BE2C (cell line): ENCODE measurements at regions not wholly inside any gene's neighbourhood (a gene's known extent, or its start where the extent isn't known, plus 50 kb on each side); places are given as distances from the start of the nearest gene placed in this dataset.

Experiments
- DNase-seq: peaks from one replicate; pipeline ENCODE4 v3.0.0-alpha.2; 2020
- H3K27me3 ChIP-seq: fragments of 250-450 bp; sonication (Bioruptor Pico); 2 replicates; pipeline ENCODE4 v1.5.1; 2020; ENCODE audit warnings: mild to moderate bottlenecking
- H3K36me3 ChIP-seq: fragments of 250-450 bp; sonication (Bioruptor Pico); 2 replicates; pipeline ENCODE4 v1.5.1; 2020; ENCODE audit warnings: mild to moderate bottlenecking
- H3K4me1 ChIP-seq: fragments of 250-450 bp; sonication (Bioruptor Pico); 2 replicates; pipeline ENCODE4 v1.5.1; 2020
- H3K4me3 ChIP-seq: 2 replicates; pipeline ENCODE4 v1.5.1; 2011; ENCODE audit warnings: low read depth, low read length
- H3K9me3 ChIP-seq: fragments of 250-450 bp; sonication (Bioruptor Pico); 2 replicates; pipeline ENCODE4 v1.5.1; 2020
- TF ChIP-seq, protein P1 (sequence below): IDR thresholded peaks from 2 replicates; pipeline ENCODE4 v1.5.1; 2012; ENCODE audit warnings: mild to moderate bottlenecking, low read depth, low read length

DNA sequence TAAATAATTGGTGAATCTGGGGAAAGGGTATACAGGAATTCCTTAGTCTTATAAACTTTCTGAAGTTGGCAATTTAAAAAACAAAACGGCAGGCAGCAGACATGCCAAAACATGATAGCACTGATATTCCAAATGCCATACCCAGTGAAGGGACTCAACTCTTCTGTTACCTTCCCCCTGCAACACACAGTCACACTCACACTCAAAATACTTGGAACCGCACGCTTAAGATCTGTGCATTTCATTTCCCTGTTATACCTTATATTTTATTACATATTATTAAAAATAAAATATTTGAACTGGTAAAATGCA lies 123.4 kb downstream of the ZFP36L2 start:
- Histone ChIP-seq H3K36me3 (no peaks in the 10 kb centered on the region), H3K4me1 (no peaks in the 10 kb centered on the region), H3K27me3 (no peaks in the 10 kb centered on the region), H3K9me3 (no peaks in the 10 kb centered on the region; the same call in 1 of the 2 replicates), H3K4me3 (no peak overlapping the region)
- DNase-seq = no peak
- TF ChIP-seq, protein P1, sequence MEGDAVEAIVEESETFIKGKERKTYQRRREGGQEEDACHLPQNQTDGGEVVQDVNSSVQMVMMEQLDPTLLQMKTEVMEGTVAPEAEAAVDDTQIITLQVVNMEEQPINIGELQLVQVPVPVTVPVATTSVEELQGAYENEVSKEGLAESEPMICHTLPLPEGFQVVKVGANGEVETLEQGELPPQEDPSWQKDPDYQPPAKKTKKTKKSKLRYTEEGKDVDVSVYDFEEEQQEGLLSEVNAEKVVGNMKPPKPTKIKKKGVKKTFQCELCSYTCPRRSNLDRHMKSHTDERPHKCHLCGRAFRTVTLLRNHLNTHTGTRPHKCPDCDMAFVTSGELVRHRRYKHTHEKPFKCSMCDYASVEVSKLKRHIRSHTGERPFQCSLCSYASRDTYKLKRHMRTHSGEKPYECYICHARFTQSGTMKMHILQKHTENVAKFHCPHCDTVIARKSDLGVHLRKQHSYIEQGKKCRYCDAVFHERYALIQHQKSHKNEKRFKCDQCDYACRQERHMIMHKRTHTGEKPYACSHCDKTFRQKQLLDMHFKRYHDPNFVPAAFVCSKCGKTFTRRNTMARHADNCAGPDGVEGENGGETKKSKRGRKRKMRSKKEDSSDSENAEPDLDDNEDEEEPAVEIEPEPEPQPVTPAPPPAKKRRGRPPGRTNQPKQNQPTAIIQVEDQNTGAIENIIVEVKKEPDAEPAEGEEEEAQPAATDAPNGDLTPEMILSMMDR = no peak

DNA sequence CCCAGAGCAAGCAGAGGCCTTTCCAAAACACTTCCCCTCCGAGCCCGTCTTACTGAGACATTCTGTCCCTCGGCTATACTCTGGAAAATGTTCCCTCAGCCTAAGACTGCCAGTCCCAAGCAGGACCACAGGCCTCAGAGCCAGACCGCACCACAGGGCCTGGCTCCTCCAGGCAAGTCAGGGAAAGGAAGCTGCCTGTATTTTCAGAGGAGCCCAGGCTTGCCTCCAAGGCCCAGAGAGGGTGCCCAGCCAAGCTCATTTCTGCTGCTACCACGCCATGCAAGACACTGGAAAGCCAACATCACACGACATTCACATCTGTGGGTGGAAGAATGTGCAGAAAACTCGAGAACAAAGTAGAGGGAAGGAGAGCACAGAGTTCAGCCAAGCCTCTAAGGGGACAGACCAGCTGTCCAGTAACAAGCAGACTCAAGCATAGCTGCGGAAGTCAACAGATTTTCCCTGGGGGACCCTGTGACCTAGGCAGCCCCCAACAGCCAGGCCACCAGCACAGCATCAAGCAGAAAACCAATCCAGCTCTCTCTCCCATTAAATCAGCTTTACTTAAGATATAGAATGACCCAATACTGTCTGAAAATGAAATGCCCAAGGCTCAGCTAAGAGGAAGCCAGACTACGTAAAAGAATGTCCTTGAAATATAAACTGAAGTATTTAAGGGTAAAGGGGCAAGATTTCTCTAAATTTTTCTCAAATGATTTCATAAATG lies 123.9 kb downstream of the ZFP36L2 start:
- TF ChIP-seq, protein P1 = no peak
- no peak for DNase-seq
- no peak overlapping the region for H3K4me3 ChIP-seq
- H3K36me3 ChIP-seq = no peaks in the 10 kb centered on the region
- no peaks in the 10 kb centered on the region for H3K4me1 ChIP-seq
- no peaks in the 10 kb centered on the region; the same call in 1 of the 2 replicates for H3K9me3 ChIP-seq
- no peaks in the 10 kb centered on the region for H3K27me3 ChIP-seq

DNA sequence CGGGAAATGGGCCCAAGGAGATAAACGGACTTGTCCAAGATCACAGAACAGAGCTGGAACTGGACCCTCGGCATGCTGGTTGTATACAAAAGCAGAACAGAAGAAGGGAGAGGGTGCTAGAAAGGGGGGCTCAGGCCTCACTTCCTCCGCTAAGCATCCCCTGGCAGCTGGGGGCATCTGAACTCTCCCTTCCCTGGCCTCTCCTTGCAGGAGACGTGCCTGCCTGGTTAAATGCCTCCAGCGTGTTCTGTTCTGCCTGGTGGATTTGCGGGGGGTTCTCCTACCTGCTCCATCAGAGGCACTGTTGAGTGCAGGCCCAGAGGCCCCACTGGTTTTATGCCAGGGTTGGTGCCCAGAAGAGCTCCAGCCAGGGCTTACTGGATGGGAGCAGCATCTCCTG lies 124.7 kb downstream of the ZFP36L2 start:
- Histone ChIP-seq H3K36me3 (no peaks in the 10 kb centered on the region), H3K27me3 (no peaks in the 10 kb centered on the region), H3K9me3 (no peaks in the 10 kb centered on the region; the same call in 1 of the 2 replicates), H3K4me3 (no peak overlapping the region), H3K4me1 (no peaks in the 10 kb centered on the region)
- TF ChIP-seq, protein P1 = no peak
- DNase-seq = no peak

DNA sequence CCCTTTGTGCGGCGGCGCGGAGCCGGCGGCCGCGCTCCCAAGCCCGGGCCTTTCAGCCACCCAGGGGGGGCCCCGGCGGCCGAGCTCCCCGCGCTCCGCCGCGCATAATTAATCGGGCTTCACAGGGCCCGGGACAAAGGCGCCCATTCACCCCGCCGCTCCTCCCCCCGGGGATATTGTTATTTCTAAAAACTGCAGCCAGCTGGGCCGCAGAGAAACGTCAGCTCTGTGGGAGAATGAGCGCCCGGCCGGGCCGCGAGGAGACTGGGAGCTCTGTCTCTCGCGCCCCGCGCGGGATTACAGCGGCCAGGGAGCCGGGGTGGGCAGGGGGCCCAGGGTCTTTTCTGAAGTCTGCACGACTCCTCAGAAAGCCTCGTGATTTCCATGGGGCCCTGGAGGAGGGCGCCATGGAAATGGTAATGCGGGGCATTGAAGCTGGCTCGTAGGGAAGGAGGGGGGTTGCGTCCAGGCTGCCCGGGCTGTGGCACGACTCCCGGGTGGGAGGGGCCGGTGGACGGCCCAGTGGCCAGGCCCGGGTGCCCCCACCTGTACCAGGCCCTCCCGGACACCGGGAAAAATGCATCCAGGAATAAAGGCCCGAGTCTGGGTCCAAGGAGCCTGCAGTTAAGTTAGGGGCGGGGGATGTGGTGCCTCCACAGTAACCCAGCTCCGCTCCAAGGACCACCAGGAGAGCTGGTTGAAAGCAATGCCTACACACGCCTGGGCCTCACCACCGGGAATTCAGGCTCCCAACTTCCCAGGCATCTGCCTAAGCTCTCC lies 125.3 kb downstream of the ZFP36L2 start:
- no peak for DNase-seq
- H3K9me3 ChIP-seq = no peaks in the 10 kb centered on the region; the same call in 1 of the 2 replicates
- H3K4me1 ChIP-seq = no peaks in the 10 kb centered on the region
- H3K36me3 ChIP-seq = no peaks in the 10 kb centered on the region
- no peak overlapping the region for H3K4me3 ChIP-seq
- TF ChIP-seq, protein P1 = no peak
- no peaks in the 10 kb centered on the region for H3K27me3 ChIP-seq

DNA sequence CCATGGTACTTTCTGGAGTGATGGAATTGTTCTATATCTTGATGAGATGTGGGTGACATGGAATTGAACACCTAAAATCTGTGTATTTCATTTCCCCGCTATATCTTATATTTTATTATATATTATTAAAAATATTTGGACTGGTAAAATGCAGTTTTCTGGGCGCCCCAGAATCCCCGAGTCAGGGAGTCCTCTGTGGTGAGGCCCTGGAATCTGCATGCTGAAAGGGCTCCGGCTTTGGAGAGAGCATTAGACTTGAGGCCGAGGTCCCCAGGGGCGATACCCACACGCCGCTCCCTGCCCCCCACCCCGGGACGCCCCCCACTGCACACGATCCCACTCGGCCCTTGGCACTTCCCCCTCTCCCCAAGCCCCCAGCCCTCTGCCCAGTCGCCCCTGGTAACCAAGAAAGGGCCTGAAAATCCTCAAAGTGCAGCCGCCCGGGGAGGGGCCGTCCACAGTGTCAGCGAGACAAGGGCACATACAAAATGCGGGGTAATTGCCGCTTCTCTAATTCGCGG lies 126.0 kb downstream of the ZFP36L2 start:
- TF ChIP-seq, protein P1 = no peak
- H3K27me3 ChIP-seq = no peaks in the 10 kb centered on the region
- H3K4me1 ChIP-seq = no peaks in the 10 kb centered on the region
- no peaks in the 10 kb centered on the region for H3K36me3 ChIP-seq
- no peak overlapping the region for H3K4me3 ChIP-seq
- no peak for DNase-seq
- no peaks in the 10 kb centered on the region; the same call in 1 of the 2 replicates for H3K9me3 ChIP-seq

DNA sequence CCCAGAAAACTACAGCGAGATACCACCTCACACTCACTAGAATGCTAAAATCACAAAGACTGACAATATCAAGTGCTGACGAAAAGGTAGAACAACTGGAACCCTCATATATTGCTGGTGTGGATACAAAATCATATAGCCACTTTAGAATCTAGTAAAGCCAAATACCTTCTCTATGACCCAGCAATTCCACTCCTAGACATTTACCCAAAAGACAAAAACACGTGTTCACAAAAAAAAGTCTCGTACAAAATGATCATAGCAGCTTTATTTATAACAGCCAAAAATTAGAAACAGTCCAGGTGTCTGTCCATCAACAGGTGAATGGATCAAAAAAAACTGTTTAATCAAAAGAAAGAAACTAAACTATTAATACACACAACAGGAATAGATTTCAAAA lies 126.6 kb downstream of the ZFP36L2 start:
- H3K4me1 ChIP-seq = no peaks in the 10 kb centered on the region
- no peak overlapping the region for H3K4me3 ChIP-seq
- DNase-seq = no peak
- H3K9me3 ChIP-seq = no peaks in the 10 kb centered on the region; the same call in 1 of the 2 replicates
- H3K27me3 ChIP-seq = no peaks in the 10 kb centered on the region
- no peaks in the 10 kb centered on the region for H3K36me3 ChIP-seq
- TF ChIP-seq, protein P1 = no peak
